ENCODE measurements at regions not wholly inside any gene's neighbourhood (a gene's known extent, or its start where the extent isn't known, plus 50 kb on each side); places are given as distances from the start of the nearest gene placed in this dataset.

GRCh38 chr17:17417718-17418181 is 59.0 kb upstream of the MED9 start:
- TF ChIP-seq CTCF (IDR thresholded peaks at IDR 0.05): no peak
- no peak for TF ChIP-seq POLR2A (IDR thresholded peaks at IDR 0.05)

Data from lower leg skin (tissue), 3 donors.